Activated CD4-positive, alpha-beta memory T cell treated with anti-CD3 and anti-CD28 coated beads, Interleukin-2, amount 10 ng/mL, durations not matched to agents 7 days and 5 days (primary cell): ENCODE measurements at regions not wholly inside any gene's neighbourhood (a gene's known extent, or its start where the extent isn't known, plus 50 kb on each side); places are given as distances from the start of the nearest gene placed in this dataset.

Experiments
- CTCF ChIA-PET: fragments of 350-600 bp; sonication (Branson Sonifier 250); formaldehyde crosslinking; loops from one replicate; lab custom pipeline; 2021; ENCODE audit warnings: antibody characterized with exemption, inconsistent platforms; lab: Charles Lee
- POLR2A ChIA-PET: fragments of 350-600 bp; sonication (Branson Sonifier 250); formaldehyde crosslinking; loops from one replicate; lab custom pipeline; 2021; ENCODE audit warnings: antibody characterized with exemption; lab: Charles Lee
- DNase-seq: peaks from one replicate; pipeline ENCODE4 v3.0.0-alpha.2; 2020
- H3K27ac Mint-ChIP-seq: one replicate; pipeline ENCODE4 v1.8.0; 2021; ENCODE audit warnings: mild to moderate bottlenecking, mixed read lengths
- H3K27me3 Mint-ChIP-seq: one replicate; pipeline ENCODE4 v1.8.0; 2021; ENCODE audit warnings: mixed read lengths
- H3K36me3 Mint-ChIP-seq: one replicate; pipeline ENCODE4 v1.8.0; 2021; ENCODE audit warnings: low read depth, mixed read lengths
- H3K4me1 Mint-ChIP-seq: one replicate; pipeline ENCODE4 v1.8.0; 2021; ENCODE audit warnings: mixed read lengths
- H3K4me3 Mint-ChIP-seq: one replicate; pipeline ENCODE4 v1.8.0; 2021; ENCODE audit warnings: mild to moderate bottlenecking, mixed read lengths
- H3K9me3 Mint-ChIP-seq: one replicate; pipeline ENCODE4 v1.8.0; 2021; ENCODE audit warnings: mixed read lengths

- Mint-ChIP-seq H3K27me3 (no peaks in the 10 kb centered on the region), H3K9me3 (no peaks in the 10 kb centered on the region), H3K27ac (no peak overlapping the region), H3K4me3 (no peak overlapping the region), H3K4me1 (no peaks in the 10 kb centered on the region), H3K36me3 (no peaks in the 10 kb centered on the region)
- ChIA-PET CTCF (no interaction called here), POLR2A (no interaction called here)
- DNase-seq = no peak
These were observed 283.2 kb upstream of the HSF2 start for GRCh38 chr6:122116119-122116834.

DNA sequence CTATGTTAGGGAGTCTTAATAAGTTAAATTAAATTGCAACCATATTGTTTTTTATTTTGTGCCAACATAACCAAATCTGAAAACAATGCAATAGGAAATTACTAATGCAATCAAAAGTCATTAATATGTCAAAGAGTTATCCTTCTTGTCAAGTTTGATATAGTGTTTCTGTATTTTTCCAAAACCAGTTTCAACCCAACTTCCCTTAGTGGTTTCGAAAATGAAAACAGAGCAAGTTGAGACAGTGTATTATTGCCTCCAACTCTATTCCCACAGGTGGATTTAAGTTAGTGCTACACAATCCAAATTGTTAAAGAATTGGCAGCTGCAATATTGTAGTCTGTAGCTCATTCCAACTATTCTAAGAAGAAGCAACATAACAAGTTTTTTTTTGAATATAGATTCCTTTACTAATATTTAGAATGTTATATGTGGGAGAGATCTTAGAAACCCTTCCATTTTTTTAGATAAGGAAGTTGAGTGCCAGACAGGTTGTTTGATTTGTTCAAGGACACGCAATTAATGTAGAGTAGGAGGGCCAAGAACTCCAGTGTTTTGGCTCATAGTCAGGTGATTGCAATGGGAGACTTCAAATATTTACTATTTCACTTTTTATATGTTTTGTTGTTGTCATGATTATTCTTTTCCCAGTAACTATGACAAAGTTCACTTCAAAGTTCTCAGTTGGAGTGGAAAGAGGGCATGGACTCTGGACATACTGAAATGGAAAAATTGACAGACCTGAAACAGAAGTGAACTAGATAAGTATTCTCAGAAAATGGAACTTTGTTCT, 282.4 kb upstream of the HSF2 start:
- Mint-ChIP-seq H3K36me3 (no peaks in the 10 kb centered on the region), H3K27ac (no peak overlapping the region), H3K4me3 (no peak overlapping the region), H3K9me3 (no peaks in the 10 kb centered on the region), H3K27me3 (no peaks in the 10 kb centered on the region), H3K4me1 (no peaks in the 10 kb centered on the region)
- POLR2A ChIA-PET = no interaction called here
- DNase-seq = no peak
- CTCF ChIA-PET = no interaction called here

DNA sequence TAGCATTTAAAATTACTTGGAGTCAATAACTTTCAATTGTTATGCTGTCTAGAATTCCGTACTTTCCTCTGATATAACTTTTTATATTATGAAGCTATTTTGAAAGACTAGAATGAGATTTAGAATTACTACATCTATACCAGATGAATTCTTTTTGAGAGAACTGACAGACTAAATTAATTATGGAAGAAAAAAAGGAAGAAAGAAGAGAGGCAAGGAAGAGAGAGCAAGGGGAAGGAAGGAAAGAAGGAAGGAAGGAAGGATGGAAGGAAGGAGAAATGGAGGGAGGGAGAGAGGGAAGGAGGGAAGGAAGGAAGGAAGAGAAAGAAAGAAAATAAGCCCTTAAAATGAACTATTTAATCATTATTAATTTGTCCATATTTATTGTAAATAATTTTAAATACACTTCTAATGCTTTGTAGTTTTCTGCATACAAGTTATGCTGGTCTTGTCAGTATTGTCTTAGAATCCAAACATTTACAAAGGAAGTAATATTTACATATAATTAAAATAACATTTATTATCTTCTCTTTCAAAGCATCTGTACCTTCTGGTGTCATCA, 280.4 kb upstream of the HSF2 start:
- ChIA-PET POLR2A (no interaction called here), CTCF (no interaction called here)
- H3K27me3 Mint-ChIP-seq = no peaks in the 10 kb centered on the region
- DNase-seq = no peak
- no peaks in the 10 kb centered on the region for H3K36me3 Mint-ChIP-seq
- H3K9me3 Mint-ChIP-seq = no peaks in the 10 kb centered on the region
- H3K4me3 Mint-ChIP-seq = no peak overlapping the region
- no peaks in the 10 kb centered on the region for H3K4me1 Mint-ChIP-seq
- no peak overlapping the region for H3K27ac Mint-ChIP-seq

DNA sequence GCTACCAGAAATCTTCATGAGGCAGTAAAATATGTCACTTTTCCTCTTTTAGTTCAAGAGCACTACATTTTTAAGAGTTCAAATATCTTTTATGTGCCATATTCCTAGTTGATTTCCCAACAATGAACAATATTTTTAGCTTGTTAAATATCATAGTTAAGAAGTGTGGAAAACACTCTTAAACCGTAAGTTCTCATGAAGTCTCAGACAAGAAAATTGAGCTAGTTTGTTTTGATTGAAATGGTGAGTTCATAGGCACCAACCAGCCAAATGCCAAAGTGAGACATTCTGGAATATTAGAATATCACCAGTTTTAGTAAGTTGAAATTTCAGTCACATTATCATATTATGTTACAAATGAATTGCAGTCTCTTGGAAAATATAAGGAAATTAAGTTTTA, 277.2 kb upstream of the HSF2 start:
- H3K9me3 Mint-ChIP-seq = no peaks in the 10 kb centered on the region
- no peaks in the 10 kb centered on the region for H3K27me3 Mint-ChIP-seq
- POLR2A ChIA-PET = no interaction called here
- no peaks in the 10 kb centered on the region for H3K4me1 Mint-ChIP-seq
- no peaks in the 10 kb centered on the region for H3K36me3 Mint-ChIP-seq
- H3K27ac Mint-ChIP-seq = no peak overlapping the region
- no peak overlapping the region for H3K4me3 Mint-ChIP-seq
- no peak for DNase-seq
- CTCF ChIA-PET = no interaction called here

DNA sequence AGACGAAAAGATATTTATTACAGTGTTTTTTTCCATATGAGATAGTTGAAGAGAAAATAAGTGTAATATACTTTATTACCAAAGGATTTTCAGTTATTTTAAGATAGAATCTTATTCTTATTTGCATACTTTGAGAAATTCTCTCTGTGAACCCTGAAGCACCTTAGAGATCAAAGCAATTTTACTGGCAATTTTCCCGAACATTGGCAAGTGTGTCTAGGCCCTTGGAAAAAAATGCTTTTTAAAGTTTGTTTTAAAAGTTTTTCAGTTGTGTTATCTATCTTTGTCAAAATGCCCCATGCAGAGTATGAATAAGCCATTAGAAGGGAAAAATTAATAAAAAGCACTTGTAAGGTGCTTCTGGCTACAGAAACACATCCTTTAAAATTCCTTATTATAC, 276.8 kb upstream of the HSF2 start:
- CTCF ChIA-PET = no interaction called here
- Mint-ChIP-seq H3K4me1 (no peaks in the 10 kb centered on the region), H3K36me3 (no peaks in the 10 kb centered on the region), H3K27ac (no peak overlapping the region), H3K4me3 (no peak overlapping the region), H3K27me3 (no peaks in the 10 kb centered on the region), H3K9me3 (no peaks in the 10 kb centered on the region)
- DNase-seq = no peak
- POLR2A ChIA-PET = no interaction called here

DNA sequence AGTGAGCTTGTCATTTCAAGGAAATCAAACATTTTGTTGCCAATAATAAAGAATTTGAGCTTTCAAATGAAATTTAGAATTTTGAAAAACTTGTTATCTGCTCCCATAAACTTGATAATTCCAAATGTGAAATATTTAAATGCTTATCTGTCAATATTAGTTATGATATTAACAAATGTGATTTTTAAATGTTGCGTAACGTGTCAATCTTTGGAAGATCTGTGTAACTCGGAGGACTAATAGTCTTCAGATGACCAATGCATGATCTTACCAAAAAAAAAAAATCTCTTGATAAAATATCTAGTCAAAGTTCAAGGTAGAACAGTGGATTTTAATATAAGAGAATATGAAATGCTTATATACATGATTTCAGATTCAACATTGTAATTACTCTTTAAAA, 274.5 kb upstream of the HSF2 start:
- no peaks in the 10 kb centered on the region for H3K9me3 Mint-ChIP-seq
- CTCF ChIA-PET = no interaction called here
- H3K27ac Mint-ChIP-seq = no peak overlapping the region
- no peaks in the 10 kb centered on the region for H3K36me3 Mint-ChIP-seq
- no peaks in the 10 kb centered on the region for H3K4me1 Mint-ChIP-seq
- no peak overlapping the region for H3K4me3 Mint-ChIP-seq
- H3K27me3 Mint-ChIP-seq = no peaks in the 10 kb centered on the region
- POLR2A ChIA-PET = no interaction called here
- DNase-seq = no peak

GRCh38 chr6:122126894-122127293, 272.6 kb upstream of the HSF2 start:
- no peak overlapping the region for H3K4me3 Mint-ChIP-seq
- H3K27me3 Mint-ChIP-seq = no peaks in the 10 kb centered on the region
- H3K36me3 Mint-ChIP-seq = no peaks in the 10 kb centered on the region
- peaks cover 4% of the 10 kb centered on the region for H3K4me1 Mint-ChIP-seq
- POLR2A ChIA-PET = no interaction called here
- CTCF ChIA-PET = no interaction called here
- no peaks in the 10 kb centered on the region for H3K9me3 Mint-ChIP-seq
- no peak for DNase-seq
- no peak overlapping the region for H3K27ac Mint-ChIP-seq

- no peak for DNase-seq
- Mint-ChIP-seq H3K36me3 (no peaks in the 10 kb centered on the region), H3K9me3 (no peaks in the 10 kb centered on the region), H3K4me3 (no peak overlapping the region), H3K27ac (no peak overlapping the region), H3K4me1 (peaks cover 4% of the 10 kb centered on the region), H3K27me3 (no peaks in the 10 kb centered on the region)
- POLR2A ChIA-PET = no interaction called here
- CTCF ChIA-PET = no interaction called here
These were observed 271.0 kb upstream of the HSF2 start for GRCh38 chr6:122128445-122128844.

- no peak for DNase-seq
- H3K9me3 Mint-ChIP-seq = no peaks in the 10 kb centered on the region
- no peak overlapping the region for H3K4me3 Mint-ChIP-seq
- no peak overlapping the region for H3K27ac Mint-ChIP-seq
- H3K27me3 Mint-ChIP-seq = no peaks in the 10 kb centered on the region
- H3K36me3 Mint-ChIP-seq = no peaks in the 10 kb centered on the region
- ChIA-PET POLR2A (no interaction called here), CTCF (no interaction called here)
- H3K4me1 Mint-ChIP-seq = peaks cover 4% of the 10 kb centered on the region
These were observed 270.0 kb upstream of the HSF2 start for GRCh38 chr6:122129313-122130025.

DNA sequence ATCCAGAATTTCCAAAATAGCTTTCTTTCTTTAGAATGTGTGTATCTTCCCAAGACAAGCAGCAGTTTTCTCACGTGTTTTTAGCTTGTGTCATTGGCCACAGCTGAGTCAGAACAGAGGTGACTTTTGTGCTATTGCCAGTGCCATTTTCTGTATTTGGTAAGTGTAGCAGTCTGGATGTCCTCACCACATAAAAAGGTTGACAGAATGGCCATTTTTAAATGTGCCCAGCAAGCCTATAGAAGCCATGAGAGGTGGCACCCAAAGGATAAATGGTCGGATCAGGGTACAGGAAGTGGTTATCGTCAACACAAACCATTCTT, 269.5 kb upstream of the HSF2 start:
- DNase-seq = no peak
- Mint-ChIP-seq H3K9me3 (no peaks in the 10 kb centered on the region), H3K4me3 (no peak overlapping the region), H3K4me1 (peaks cover 4% of the 10 kb centered on the region), H3K27ac (no peak overlapping the region), H3K27me3 (no peaks in the 10 kb centered on the region), H3K36me3 (no peaks in the 10 kb centered on the region)
- ChIA-PET CTCF (no interaction called here), POLR2A (no interaction called here)

DNA sequence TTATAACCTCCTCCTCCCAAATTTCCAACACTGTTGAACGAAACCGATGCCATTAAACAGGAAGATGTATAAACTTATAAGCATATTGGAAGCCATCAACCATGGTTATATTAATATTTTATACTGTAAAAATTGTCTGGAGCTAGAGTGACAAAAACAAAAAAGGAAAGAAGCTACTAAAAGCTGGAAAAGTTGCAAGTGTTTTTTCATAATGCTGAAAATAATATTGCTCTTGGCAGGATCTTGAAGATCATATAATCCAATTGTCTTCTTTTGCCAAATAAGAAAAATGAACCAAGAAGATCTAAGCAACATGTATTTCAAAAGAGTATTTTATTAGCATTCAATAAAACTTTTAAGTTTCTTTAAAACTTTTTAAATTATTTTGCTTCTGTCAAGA, 268.9 kb upstream of the HSF2 start:
- CTCF ChIA-PET = no interaction called here
- DNase-seq = no peak
- no peak overlapping the region for H3K4me3 Mint-ChIP-seq
- H3K36me3 Mint-ChIP-seq = no peaks in the 10 kb centered on the region
- POLR2A ChIA-PET = no interaction called here
- no peaks in the 10 kb centered on the region for H3K27me3 Mint-ChIP-seq
- H3K4me1 Mint-ChIP-seq = peaks cover 4% of the 10 kb centered on the region
- no peak overlapping the region for H3K27ac Mint-ChIP-seq
- no peaks in the 10 kb centered on the region for H3K9me3 Mint-ChIP-seq

- Mint-ChIP-seq H3K36me3 (no peaks in the 10 kb centered on the region), H3K27me3 (no peaks in the 10 kb centered on the region), H3K9me3 (no peaks in the 10 kb centered on the region), H3K4me1 (no peaks in the 10 kb centered on the region), H3K4me3 (no peak overlapping the region), H3K27ac (no peak overlapping the region)
- ChIA-PET POLR2A (no interaction called here), CTCF (no interaction called here)
- no peak for DNase-seq
These were observed 263.1 kb upstream of the HSF2 start for GRCh38 chr6:122136386-122136785.

DNA sequence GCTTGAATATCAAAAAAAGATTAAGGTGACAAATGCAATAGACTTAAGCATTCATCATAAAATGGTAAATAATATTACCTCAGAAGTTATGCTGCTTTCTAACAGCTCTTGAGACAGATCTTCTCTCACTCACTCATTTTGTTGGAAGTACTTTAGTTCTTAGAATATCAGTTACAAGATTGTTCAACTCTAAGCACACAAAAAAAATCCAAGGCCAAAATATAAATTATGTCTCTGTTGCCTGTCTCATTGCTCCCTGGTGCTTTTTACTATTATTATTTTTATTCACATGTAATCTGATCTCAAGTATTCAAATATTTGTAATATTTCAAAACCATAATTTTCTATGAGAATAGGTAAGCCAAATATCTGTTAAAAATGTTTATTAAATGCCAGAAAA, 259.4 kb upstream of the HSF2 start:
- CTCF ChIA-PET = no interaction called here
- Mint-ChIP-seq H3K36me3 (no peaks in the 10 kb centered on the region), H3K27me3 (no peaks in the 10 kb centered on the region), H3K4me1 (no peaks in the 10 kb centered on the region), H3K4me3 (no peak overlapping the region), H3K27ac (no peak overlapping the region), H3K9me3 (no peaks in the 10 kb centered on the region)
- DNase-seq = no peak
- POLR2A ChIA-PET = no interaction called here
